Adrenal gland (tissue), 9 donors: ENCODE measurements at regions not wholly inside any gene's neighbourhood (a gene's known extent, or its start where the extent isn't known, plus 50 kb on each side); places are given as distances from the start of the nearest gene placed in this dataset.
A peak's percentile ranks its signal among the peaks of the same experiment; 100 is the strongest.

ENCODE experiments used
- DNase-seq, 7 donors: peaks; one replicate each; pipeline ENCODE4 v3.0.0-alpha.2; 2019 to 2020
- H3K27ac ChIP-seq, 5 donors: fragments of 200-600 bp; sonication (generic) in 4 of 5; 1 replicate in 3 of 5; 2 replicates in 2 of 5; pipeline versions ENCODE4 v1.5.1 to v1.8.0; 2016 to 2020; ENCODE audit warnings: mild to moderate bottlenecking in 1 of 5
- H3K27me3 ChIP-seq: fragments of 200-600 bp; 2 replicates; pipeline ENCODE4 v1.8.0; 2021
- H3K36me3 ChIP-seq, 2 donors: fragments of 200-600 bp; replicated peaks in 1 of 2; 1 replicate in 1 of 2; 2 replicates in 1 of 2; pipeline versions ENCODE4 v1.5.1 to v1.8.0; 2018 to 2022
- H3K4me1 ChIP-seq, 2 donors: fragments of 200-600 bp; replicated peaks in 1 of 2; 1 replicate in 1 of 2; 2 replicates in 1 of 2; pipeline versions ENCODE4 v1.5.1 to v1.8.0; 2018 to 2021
- H3K4me3 ChIP-seq, 4 donors: fragments of 200-600 bp; sonication (generic) in 3 of 4; one replicate each; pipeline ENCODE4 v1.5.1; 2016 to 2018
- H3K9me3 ChIP-seq, 3 donors: fragments of 200-600 bp; sonication (generic) in 1 of 3; replicated peaks in 1 of 3; 1 replicate in 2 of 3; 2 replicates in 1 of 3; pipeline versions ENCODE4 v1.5.1 to v1.8.0; 2016 to 2021
- POLR2A ChIP-seq, 2 donors: fragments of 450-650 bp; IDR thresholded peaks; one replicate each; pipeline ENCODE4 v1.6.1; 2017; ENCODE audit warnings: antibody characterized with exemption in 2 of 2, mild to moderate bottlenecking in 2 of 2, moderate library complexity in 1 of 2
- WGBS, 4 donors: extraction: QIAGEN DNeasy Blood & Tissue Kit in 2 of 4; methylation state at CpG; one replicate each; pipeline versions ENCODE4 v1.1.5 to v1.1.7; 2013 to 2017; 5-methylcytosine and 5-hydroxymethylcytosine counted together
- intact Hi-C, 2 donors: fragments of 100-400 bp; cut with DNase I; formaldehyde crosslinking; loops; one replicate each; pipeline versions ENCODE4 v1.14.1 to v1.15.0; 2022 to 2023
- TF ChIP-seq, protein P1 (sequence below), 6 experiments: fragments of 450-650 bp in 4 of 6; fragments of 200-600 bp in 2 of 6; sonication (generic) in 1 of 6; IDR thresholded peaks; 1 replicate in 5 of 6; 2 replicates in 1 of 6; pipeline versions ENCODE4 v1.5.1 to v1.8.0; 2016 to 2021; ENCODE audit warnings: antibody characterized with exemption in 6 of 6, mild to moderate bottlenecking in 2 of 6, moderate library complexity in 1 of 6
- donor health status: healthy with polysubstance abuse.
- donor health status: Bipolar disorder and iron deficiency.
- donor health status: DM: yes; HTN: yes; CAD: no.
- donor health status: DM: no; HTN: no; CAD: no.
- donor health status: DM: no; HTN: no; CAD: no.

DNA sequence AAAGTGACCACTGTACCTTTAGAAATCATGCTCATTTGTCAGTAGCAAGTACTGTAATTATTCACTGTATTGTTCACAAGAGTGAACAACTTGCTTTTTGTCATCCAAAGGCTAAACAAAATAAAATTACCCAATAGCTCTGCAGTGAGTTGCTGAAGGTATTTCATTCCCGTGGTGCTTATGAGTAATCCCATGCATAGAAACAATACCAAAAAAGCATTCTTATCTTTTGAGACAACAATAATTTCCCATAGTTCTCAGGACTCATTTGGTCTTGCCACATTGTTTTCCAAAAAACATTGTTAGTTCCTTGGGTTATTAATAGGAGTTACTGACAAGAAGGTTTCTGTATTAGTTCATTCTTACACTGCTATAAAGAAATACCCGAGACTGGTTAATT lies 503.2 kb upstream of the FAM98A start:
- Histone ChIP-seq H3K4me1 (no peaks in the 10 kb centered on the region), H3K27me3 (no peaks in the 10 kb centered on the region), H3K36me3 (no peaks in the 10 kb centered on the region), H3K4me3 (no peak overlapping the region), H3K27ac (no peak overlapping the region), H3K9me3 (no peaks in the 10 kb centered on the region)
- WGBS, 4 donors: 58 to 76% (median 72%) methylated on average over 2 of the region's 2 CpGs
- intact Hi-C loops: no loop called here
- TF ChIP-seq, protein P1, sequence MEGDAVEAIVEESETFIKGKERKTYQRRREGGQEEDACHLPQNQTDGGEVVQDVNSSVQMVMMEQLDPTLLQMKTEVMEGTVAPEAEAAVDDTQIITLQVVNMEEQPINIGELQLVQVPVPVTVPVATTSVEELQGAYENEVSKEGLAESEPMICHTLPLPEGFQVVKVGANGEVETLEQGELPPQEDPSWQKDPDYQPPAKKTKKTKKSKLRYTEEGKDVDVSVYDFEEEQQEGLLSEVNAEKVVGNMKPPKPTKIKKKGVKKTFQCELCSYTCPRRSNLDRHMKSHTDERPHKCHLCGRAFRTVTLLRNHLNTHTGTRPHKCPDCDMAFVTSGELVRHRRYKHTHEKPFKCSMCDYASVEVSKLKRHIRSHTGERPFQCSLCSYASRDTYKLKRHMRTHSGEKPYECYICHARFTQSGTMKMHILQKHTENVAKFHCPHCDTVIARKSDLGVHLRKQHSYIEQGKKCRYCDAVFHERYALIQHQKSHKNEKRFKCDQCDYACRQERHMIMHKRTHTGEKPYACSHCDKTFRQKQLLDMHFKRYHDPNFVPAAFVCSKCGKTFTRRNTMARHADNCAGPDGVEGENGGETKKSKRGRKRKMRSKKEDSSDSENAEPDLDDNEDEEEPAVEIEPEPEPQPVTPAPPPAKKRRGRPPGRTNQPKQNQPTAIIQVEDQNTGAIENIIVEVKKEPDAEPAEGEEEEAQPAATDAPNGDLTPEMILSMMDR (IDR thresholded peaks at IDR 0.05): no peak
- no peak for TF ChIP-seq POLR2A (IDR thresholded peaks at IDR 0.05)
- no peak for DNase-seq

DNA sequence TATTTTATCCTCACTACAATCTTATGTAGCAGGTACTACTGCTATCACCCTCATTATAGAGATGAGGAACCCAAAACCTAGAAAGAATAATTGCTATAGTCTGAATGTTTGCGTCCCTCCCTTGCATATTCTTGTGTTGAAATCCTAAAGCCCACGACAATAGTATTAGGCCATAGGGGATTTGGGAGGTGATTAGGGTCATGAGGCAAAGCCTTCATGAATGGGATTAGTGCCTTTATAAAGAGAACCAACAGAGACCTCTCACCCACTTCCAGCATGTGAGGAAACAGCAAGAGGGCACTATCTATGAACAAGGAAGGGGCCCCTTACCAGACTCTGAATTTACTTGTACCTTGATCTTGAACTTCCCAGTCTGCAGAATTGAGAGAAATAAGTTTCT lies 500.3 kb upstream of the FAM98A start:
- no peak overlapping the region for H3K27ac ChIP-seq
- WGBS, 4 donors: 40 to 83% (median 73%) methylated on average over 2 of the region's 2 CpGs
- H3K36me3 ChIP-seq: no peaks in the 10 kb centered on the region
- H3K9me3 ChIP-seq: no peaks in the 10 kb centered on the region
- TF ChIP-seq, protein P1 (IDR thresholded peaks at IDR 0.05): no peak
- no peak for TF ChIP-seq POLR2A (IDR thresholded peaks at IDR 0.05)
- no peak overlapping the region for H3K4me3 ChIP-seq
- no peak for DNase-seq
- intact Hi-C loops: loop anchor here in 1 of 2 donors (5.0 kb wide), 1 partner anchor 1308 kb away; no protein-coding TSS in a partner anchor
- H3K4me1 ChIP-seq: no peaks in the 10 kb centered on the region
- H3K27me3 ChIP-seq: no peaks in the 10 kb centered on the region

DNA sequence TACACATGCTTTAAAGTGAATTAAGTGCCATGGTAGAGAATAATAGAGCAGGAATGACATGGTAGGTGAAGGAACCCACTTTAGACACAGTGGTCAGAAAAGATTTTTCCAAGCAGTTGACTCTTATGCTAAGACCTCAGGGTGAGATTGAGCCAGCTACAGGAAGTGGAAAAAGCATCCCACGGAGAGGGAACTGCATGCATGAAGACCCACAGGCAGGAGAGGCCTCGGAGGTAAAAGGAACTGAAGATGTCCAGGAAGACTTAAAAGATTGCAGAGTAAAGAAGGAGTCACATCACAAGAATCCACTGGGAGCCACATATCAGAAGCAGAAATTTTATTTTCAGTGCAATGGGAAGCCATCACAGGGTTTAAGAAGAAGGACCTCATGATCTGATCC lies 499.2 kb upstream of the FAM98A start:
- Histone ChIP-seq H3K9me3 (no peaks in the 10 kb centered on the region), H3K36me3 (no peaks in the 10 kb centered on the region), H3K27me3 (no peaks in the 10 kb centered on the region), H3K4me3 (no peak overlapping the region), H3K4me1 (no peaks in the 10 kb centered on the region), H3K27ac (no peak overlapping the region)
- no peak for DNase-seq
- intact Hi-C loops: loop anchor here in 1 of 2 donors (5.0 kb wide), 1 partner anchor 1309 kb away; no protein-coding TSS in a partner anchor
- WGBS, 4 donors: 54 to 68% (median 62%) methylated on average over 2 of the region's 2 CpGs
- TF ChIP-seq, protein P1 (IDR thresholded peaks at IDR 0.05): no peak
- TF ChIP-seq POLR2A (IDR thresholded peaks at IDR 0.05): no peak

DNA sequence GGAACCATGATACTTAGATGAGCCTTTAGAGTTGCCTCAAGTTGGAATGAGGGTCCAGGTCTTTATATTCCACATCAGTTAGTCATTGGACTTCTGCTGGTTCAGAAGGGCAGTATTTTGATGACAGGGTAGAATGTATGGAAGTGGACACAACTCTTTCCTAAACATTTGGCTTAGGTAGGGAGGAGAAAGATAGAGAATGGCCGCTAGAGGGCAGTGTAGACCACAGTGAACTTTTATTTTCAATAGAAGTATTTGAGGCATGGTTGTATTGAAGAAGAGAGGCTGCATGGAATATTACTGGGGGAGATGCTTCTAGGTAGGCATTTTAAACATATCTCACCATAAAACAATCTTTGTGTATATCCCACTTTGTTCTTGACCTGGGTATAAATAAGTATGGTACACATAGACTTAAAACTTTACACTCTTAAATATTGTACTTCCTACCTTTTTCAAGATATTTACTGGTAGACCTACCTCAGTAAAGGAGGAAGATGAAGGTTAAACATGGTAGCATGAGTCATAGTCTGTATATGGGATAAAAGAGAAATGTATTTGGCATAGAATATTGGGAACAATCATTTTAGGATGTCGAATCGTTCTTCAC lies 497.6 kb upstream of the FAM98A start:
- H3K4me3 ChIP-seq: no peak overlapping the region
- TF ChIP-seq, protein P1 (IDR thresholded peaks at IDR 0.05): peak; percentile 48 to 83 (median 71)
- no peak for TF ChIP-seq POLR2A (IDR thresholded peaks at IDR 0.05)
- 59 to 67% (median 63%) methylated on average over 3 of the region's 3 CpGs for WGBS, 4 donors
- H3K36me3 ChIP-seq: no peaks in the 10 kb centered on the region
- no peaks in the 10 kb centered on the region for H3K9me3 ChIP-seq
- intact Hi-C loops: loop anchor here in 1 of 2 donors (5.0 kb wide), 1 partner anchor 1311 kb away; no protein-coding TSS in a partner anchor
- DNase-seq: peak in 6 of 7 donors; percentile 38 to 75 (median 62)
- H3K4me1 ChIP-seq: no peaks in the 10 kb centered on the region
- no peak overlapping the region for H3K27ac ChIP-seq
- no peaks in the 10 kb centered on the region for H3K27me3 ChIP-seq
